Stimulated activated CD4-positive, alpha-beta T cell treated with anti-CD3 and anti-CD28 coated beads, Interleukin-12 subunit alpha, Interleukin-12 subunit beta, amount 100 ng/mL, for 4 hours (primary cell): ENCODE measurements at regions not wholly inside any gene's neighbourhood (a gene's known extent, or its start where the extent isn't known, plus 50 kb on each side); places are given as distances from the start of the nearest gene placed in this dataset.

ENCODE experiments used
- DNase-seq: peaks from one replicate; pipeline ENCODE4 v3.0.0-alpha.2; 2020

- no peak for DNase-seq
Measured at GRCh38 chr6:27053738-27054137, 193.8 kb upstream of the PRSS16 start.

GRCh38 chr6:27056615-27057014, 190.9 kb upstream of the PRSS16 start:
- no peak for DNase-seq

DNA sequence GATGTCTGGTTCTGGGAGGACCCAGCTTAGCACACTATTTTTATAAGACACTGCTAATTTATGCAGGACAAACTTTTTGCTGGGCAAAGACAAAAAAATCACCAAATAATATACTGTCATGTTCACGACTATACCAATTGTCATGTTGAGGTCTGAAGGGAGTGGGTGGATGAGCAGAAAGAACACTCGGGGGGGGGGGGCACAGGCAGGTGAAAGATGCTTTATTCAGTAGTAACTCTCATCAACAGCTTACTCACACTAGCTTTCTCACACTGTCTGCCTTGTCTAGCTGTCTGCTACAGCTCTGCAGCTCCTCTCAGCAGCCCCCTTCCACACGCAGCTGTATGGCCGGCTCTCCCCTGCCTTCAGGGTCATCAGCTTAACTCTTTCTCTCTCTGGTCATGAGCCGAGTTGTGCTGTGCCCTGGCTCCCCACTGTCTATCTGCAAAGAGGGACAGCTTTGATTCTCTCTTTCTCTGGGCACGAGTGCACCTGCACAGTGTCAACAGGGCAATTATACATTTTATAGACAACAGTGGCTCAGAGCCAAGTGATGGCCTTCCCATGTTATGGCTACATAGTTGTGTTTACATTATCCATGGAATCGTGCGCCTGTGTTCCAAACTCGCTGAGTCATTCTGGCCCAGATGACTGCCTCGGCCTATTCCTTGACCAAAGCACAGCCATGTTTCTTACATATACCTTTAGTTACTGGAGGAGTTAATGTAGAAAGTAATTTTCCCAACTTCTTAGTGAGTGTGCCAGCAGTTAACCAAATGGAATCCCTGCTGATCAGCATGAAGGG, 187.7 kb upstream of the PRSS16 start:
- DNase-seq, result no peak

DNA sequence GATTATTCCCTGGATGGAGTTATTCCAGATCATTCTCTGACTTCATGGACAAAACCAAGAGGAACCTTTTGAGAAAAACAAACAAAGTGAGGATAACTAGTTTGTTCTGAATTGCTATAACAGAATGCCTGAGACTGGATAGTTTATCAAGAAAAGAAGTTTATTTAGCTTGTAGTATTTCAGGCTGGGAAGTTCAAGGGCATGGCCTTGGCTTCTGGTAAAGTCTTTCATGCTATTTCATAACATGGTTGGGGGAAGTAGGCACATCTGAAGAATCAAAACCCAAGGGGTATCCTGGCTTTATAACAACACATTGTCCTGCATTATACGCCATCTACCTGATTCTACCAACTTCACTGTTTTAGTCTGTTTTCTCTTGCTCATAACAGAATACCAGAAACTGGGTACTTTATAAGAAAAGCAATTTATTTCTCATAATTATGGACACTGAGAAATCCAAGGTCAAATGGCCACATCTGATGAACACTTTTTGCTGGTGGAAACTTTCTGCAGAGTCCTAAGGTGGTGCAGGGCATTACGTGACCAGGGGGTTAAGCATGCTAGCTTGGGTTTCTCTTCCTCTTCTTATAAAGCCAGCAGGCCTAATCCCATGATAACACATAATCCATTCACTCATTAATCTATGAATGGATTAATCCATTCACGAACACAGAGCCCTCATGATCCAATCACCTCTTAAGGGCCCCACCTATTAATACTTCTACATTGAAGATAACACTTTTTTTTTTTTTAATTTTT, 186.1 kb upstream of the PRSS16 start:
- no peak for DNase-seq

DNA sequence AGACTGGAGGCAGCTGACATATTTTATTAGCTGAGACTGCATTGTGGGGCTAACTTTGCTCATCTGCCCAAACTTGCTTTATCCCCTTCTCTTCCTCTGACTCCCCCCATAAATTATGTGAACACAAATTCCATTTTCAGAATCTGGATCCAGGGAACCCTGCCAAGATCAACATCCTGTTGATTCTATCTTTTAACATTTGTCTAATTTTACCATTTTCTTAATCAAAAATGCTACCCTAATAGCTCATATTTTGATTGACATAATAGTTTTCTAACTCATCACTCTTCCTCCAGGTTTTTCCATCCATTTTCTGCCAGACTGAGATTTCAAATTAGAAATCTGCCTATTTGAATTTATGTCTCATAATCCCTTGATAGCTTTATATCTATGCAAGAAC, 184.7 kb upstream of the PRSS16 start:
- DNase-seq, result no peak

DNA sequence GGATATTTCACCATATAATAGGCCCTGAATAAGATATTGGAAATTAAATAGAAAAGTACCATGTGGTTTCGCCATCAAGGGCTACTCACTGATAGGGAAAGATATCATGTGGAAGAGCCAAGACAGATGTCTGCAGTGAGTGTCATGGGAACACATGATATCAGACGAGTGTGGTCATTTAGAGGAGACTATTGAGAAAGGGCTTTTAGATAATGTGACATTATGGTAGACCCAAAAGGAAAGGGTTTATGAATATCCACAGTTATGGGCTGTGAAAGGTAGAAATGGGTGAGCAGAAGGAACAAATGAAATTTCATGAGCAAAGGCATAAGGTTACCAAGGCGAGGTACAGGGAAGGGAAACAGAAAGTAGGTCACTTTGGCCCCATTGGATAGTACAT, 182.3 kb upstream of the PRSS16 start:
- DNase-seq, result no peak

GRCh38 chr6:27066381-27066780, 181.1 kb upstream of the PRSS16 start:
- DNase-seq, result no peak

DNA sequence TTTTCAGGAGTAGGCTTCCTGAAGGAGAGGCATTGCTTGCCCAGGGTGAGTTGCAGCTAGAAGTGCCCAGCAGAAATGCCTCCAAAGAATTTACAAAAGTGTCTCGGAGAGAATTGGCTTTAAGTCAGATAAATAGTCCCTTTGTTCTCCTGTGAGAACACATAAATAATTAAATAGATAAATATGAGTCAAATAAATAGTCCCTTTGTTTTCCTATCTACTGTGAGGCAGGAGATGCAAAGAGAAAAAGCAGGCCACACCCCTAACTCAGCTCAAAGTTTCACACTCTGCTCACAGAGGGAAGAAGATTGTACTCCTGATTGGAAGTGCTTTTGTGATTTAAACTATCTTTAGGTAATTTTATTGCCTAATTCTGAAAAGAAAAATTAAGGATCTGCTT, 180.7 kb upstream of the PRSS16 start:
- DNase-seq, result no peak

DNA sequence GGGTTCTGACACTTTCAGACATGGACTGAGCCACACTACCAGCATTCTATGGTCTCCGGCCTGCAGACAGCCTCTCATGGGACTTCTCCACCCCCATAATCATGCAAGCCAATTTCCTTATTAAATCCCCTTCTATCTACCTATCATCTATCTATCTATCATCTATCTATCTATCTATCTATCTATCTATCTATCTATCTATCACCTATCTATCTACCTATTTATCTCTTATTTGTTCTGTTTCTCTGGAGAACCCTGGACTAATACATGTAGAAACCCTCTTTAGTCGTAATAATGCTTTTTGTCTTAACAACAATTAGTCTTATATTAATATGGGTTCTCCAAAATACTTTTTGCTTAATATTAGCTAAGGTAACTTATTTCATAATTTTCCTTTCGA, 174.1 kb upstream of the PRSS16 start:
- no peak for DNase-seq

GRCh38 chr6:27076116-27076515, 171.4 kb upstream of the PRSS16 start:
- DNase-seq, result no peak

GRCh38 chr6:27078734-27079357, 168.7 kb upstream of the PRSS16 start:
- peak; percentile 12 for DNase-seq

GRCh38 chr6:27081188-27081587, 166.3 kb upstream of the PRSS16 start:
- no peak for DNase-seq

- DNase-seq, result no peak
Measured at GRCh38 chr6:27081931-27082330, 165.6 kb upstream of the PRSS16 start.

GRCh38 chr6:27088068-27088467, 159.4 kb upstream of the PRSS16 start:
- DNase-seq, result no peak

DNA sequence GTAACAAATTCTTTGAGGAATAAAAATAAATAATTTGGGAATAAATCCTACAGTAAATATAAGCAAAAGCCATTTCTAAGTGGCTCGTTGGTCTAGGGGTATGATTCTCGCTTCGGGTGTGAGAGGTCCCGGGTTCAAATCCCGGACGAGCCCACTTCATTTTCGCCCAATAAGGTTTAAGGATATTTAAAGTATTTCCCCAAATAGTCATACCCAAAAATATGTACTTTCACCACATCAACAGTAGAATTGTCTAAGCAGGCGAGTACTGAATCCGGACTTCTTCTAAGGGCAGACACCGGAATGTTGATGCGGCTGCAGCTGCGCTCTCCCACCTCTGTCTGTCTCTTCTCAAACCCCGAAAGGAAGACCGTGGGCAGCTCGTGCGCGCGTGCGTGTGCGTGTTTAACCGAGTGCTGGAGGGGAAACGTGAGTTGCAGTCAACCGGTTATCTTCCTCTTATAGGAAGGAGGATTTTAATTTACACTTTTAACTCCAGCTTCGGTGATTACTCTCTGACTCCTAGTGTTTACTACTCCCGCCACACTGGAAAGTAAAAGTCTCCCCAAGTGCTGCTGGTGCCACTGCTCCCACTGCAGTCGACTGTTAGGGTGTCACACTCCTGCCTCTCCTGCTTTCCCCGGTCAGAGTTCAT, 155.7 kb upstream of the PRSS16 start:
- peak; percentile 13 for DNase-seq

DNA sequence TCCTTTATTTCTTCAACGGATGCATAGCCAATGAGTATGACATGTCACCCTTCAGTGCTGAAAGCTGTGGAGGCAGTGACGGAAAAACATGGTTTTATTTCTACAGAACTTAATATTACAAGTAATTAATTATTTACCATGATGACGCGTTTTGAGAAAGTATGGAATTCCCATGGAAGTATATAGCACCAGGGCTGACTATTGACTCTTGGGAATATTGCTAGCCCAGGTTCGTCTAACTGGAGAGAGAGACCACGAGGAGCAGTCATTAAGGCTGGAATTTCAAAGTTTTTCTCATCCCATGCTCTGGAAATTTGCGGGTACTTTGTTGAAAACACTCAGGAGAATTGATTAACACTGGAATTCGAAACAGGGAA, 155.2 kb upstream of the PRSS16 start:
- DNase-seq, result no peak

DNA sequence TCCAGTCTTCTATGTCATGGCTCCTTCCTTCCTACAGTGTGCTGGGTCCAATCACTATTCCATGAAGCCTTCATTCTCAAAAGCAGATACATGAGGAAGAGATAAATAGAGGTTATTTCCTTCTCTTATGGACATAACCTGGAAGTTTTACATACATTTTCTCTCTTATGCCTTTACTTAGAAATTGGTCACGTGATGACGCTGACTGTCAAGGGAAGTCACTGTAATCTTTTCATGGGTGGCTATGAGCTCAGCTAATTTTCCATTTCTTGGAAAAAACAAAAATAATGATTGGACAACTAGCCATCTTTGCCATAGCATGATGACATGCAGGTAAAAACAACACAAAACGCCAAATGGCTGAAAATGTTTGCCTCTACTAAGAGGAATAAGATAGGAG, 151.6 kb upstream of the PRSS16 start:
- DNase-seq, result no peak

GRCh38 chr6:27096834-27097511, 150.5 kb upstream of the PRSS16 start:
- peak; percentile 31 for DNase-seq

- no peak for DNase-seq
Measured at GRCh38 chr6:27098956-27099355, 148.5 kb upstream of the PRSS16 start.

DNA sequence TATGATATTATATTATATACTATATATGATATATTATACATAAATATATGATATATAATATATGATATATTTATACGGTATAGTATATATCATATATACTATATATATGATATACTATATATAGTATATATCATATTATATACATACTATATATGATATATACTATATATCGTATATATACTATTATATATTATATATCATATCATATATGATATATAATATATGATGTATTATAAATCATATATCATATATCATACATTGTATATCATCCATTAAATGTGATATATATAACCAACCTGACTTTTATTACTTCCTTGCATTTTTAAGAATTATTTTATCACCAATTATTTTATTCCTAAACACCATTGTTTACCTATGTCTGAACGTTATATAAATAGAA, 146.6 kb upstream of the PRSS16 start:
- DNase-seq, result no peak

DNA sequence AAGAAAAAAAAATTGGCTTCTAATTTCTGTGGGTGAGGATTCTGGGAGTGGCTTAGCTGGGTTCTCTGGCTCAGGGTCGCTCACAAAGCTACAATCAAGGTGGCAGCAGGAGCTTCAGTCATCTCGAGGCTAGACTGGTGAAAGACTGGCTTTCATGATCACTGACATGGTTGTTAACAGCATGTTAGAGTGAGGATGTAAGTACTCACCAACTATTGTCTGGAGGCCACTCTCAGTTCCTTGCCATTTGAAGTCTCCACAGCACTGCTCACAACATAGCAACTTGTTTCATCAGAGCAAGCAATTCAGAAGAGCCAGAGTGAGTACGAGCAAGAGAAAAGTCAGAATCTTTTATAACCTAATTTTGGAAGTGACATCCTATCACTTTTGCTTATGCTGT, 145.7 kb upstream of the PRSS16 start:
- no peak for DNase-seq

DNA sequence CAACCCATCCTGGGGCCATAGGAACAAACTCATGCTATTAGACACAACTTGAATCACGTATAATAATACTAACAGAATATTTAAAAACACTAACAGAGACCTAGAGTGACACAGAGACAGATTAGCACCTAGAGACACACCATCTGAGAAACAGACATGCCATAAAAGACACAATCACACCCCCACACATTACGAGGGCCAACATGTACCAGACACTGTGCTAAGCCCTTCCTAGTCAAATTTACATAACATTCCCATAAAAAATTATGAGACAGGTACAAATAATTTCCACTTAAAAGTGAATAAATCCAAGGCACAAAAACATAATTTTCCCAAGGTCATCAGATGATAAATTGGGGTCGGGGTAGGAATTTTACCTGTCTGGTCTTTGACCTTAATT, 141.1 kb upstream of the PRSS16 start:
- DNase-seq, result no peak

DNA sequence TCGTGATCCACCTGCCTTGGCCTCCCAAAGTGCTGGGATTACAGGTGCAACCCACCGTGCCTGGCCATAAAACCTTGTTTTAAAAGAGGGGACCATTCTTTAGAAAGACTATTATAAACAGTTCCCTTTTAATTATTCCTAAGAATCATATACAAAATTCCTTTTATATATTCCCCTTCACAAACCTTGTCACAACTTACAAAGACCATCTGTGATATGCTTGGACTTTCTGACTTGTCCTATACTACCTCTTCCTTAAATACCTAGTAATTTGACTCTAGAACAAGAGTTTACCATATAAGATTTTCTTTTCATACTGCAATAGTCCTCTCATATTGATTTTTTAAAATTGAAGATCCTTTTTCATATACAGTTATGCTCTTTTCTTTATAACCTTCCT, 135.8 kb upstream of the PRSS16 start:
- DNase-seq, result no peak
